ENCODE measurements at regions not wholly inside any gene's neighbourhood (a gene's known extent, or its start where the extent isn't known, plus 50 kb on each side); places are given as distances from the start of the nearest gene placed in this dataset.

GRCh38 chr14:86997271-86997670, 995.7 kb downstream of the GALC start:
- TF ChIP-seq CTCF (IDR thresholded peaks at IDR 0.05; ENCODE audit: insufficient read depth, low read depth, low read length) (no peak), EZH2 (IDR thresholded peaks at IDR 0.05; ENCODE audit: insufficient read depth, low read length) (no peak)
